Subcutaneous abdominal adipose tissue (tissue), 5 donors: ENCODE measurements at regions not wholly inside any gene's neighbourhood (a gene's known extent, or its start where the extent isn't known, plus 50 kb on each side); places are given as distances from the start of the nearest gene placed in this dataset.

Source experiments
- H3K27ac ChIP-seq: one replicate; pipeline ENCODE4 v1.7.0; 2013; ENCODE audit warnings: low read depth, mild to moderate bottlenecking, inconsistent platforms, low read length, moderate library complexity
- H3K27me3 ChIP-seq, 5 donors: one replicate each; pipeline ENCODE4 v1.7.0; 2013; ENCODE audit warnings: low read length in 5 of 5, inconsistent platforms in 1 of 5; ENCODE audit not compliant: control insufficient read depth in 5 of 5, insufficient read depth in 4 of 5
- H3K36me3 ChIP-seq, 5 donors: one replicate each; pipeline ENCODE4 v1.7.0; 2013; ENCODE audit warnings: low read length in 5 of 5; ENCODE audit not compliant: control insufficient read depth in 5 of 5, insufficient read depth in 5 of 5
- H3K4me1 ChIP-seq, 5 donors: one replicate each; pipeline ENCODE4 v1.7.0; 2013; ENCODE audit warnings: low read length in 5 of 5, mild to moderate bottlenecking in 3 of 5, moderate library complexity in 1 of 5; ENCODE audit not compliant: control insufficient read depth in 5 of 5, insufficient read depth in 5 of 5
- H3K4me3 ChIP-seq, 5 donors: one replicate each; pipeline ENCODE4 v1.7.0; 2013; ENCODE audit warnings: low read length in 5 of 5, low read depth in 1 of 5
- H3K9ac ChIP-seq, 5 donors: one replicate each; pipeline ENCODE4 v1.7.0; 2013; ENCODE audit warnings: low read length in 5 of 5, mild to moderate bottlenecking in 4 of 5, moderate library complexity in 3 of 5
- H3K9me3 ChIP-seq, 5 donors: one replicate each; pipeline ENCODE4 v1.7.0; 2013; ENCODE audit warnings: low read length in 5 of 5; ENCODE audit not compliant: control insufficient read depth in 5 of 5
- donor health status: healthy.
- donor health status: healthy.
- donor health status: healthy.
- donor health status: healthy.
- donor health status: healthy.

GRCh38 chr19:31126236-31126635, 223.0 kb downstream of the TSHZ3 start:
- Histone ChIP-seq H3K4me3 (no peak overlapping the region), H3K27me3 (no peaks in the 10 kb centered on the region)

GRCh38 chr19:31125071-31125470, 224.2 kb downstream of the TSHZ3 start:
- Histone ChIP-seq H3K27ac (no peak overlapping the region), H3K4me3 (no peak overlapping the region), H3K27me3 (no peaks in the 10 kb centered on the region), H3K9ac (no peak overlapping the region), H3K4me1 (no peaks in the 10 kb centered on the region), H3K36me3 (no peaks in the 10 kb centered on the region), H3K9me3 (no peaks in the 10 kb centered on the region)

More at GRCh38 chr19:31126236-31126635, 223.0 kb downstream of the TSHZ3 start:
- Histone ChIP-seq H3K9me3 (no peaks in the 10 kb centered on the region), H3K9ac (no peak overlapping the region), H3K36me3 (no peaks in the 10 kb centered on the region), H3K27ac (no peak overlapping the region), H3K4me1 (no peaks in the 10 kb centered on the region)

- H3K9me3 ChIP-seq: no peaks in the 10 kb centered on the region
- no peak overlapping the region for H3K9ac ChIP-seq
- no peaks in the 10 kb centered on the region for H3K27me3 ChIP-seq
- H3K27ac ChIP-seq: no peak overlapping the region
- no peaks in the 10 kb centered on the region for H3K36me3 ChIP-seq
- no peaks in the 10 kb centered on the region for H3K4me1 ChIP-seq
- H3K4me3 ChIP-seq: no peak overlapping the region
Measured at GRCh38 chr19:31121501-31121900, 227.7 kb downstream of the TSHZ3 start.

GRCh38 chr19:31120952-31121351, 228.3 kb downstream of the TSHZ3 start:
- no peaks in the 10 kb centered on the region for H3K27me3 ChIP-seq
- no peaks in the 10 kb centered on the region for H3K9me3 ChIP-seq
- no peak overlapping the region for H3K27ac ChIP-seq
- H3K9ac ChIP-seq: no peak overlapping the region
- no peaks in the 10 kb centered on the region for H3K4me1 ChIP-seq
- H3K36me3 ChIP-seq: no peaks in the 10 kb centered on the region
- H3K4me3 ChIP-seq: no peak overlapping the region

- Histone ChIP-seq H3K4me1 (no peaks in the 10 kb centered on the region), H3K9me3 (no peaks in the 10 kb centered on the region), H3K27me3 (no peaks in the 10 kb centered on the region), H3K4me3 (no peak overlapping the region), H3K9ac (no peak overlapping the region), H3K27ac (no peak overlapping the region), H3K36me3 (no peaks in the 10 kb centered on the region)
Measured at GRCh38 chr19:31119951-31120690, 229.1 kb downstream of the TSHZ3 start.

GRCh38 chr19:31118986-31119385, 230.2 kb downstream of the TSHZ3 start:
- Histone ChIP-seq H3K36me3 (no peaks in the 10 kb centered on the region), H3K4me1 (no peaks in the 10 kb centered on the region), H3K9ac (no peak overlapping the region), H3K4me3 (no peak overlapping the region), H3K27ac (no peak overlapping the region), H3K27me3 (no peaks in the 10 kb centered on the region), H3K9me3 (no peaks in the 10 kb centered on the region)

GRCh38 chr19:31118287-31118955, 230.8 kb downstream of the TSHZ3 start:
- H3K4me1 ChIP-seq: no peaks in the 10 kb centered on the region
- H3K4me3 ChIP-seq: no peak overlapping the region
- no peak overlapping the region for H3K9ac ChIP-seq
- H3K27me3 ChIP-seq: no peaks in the 10 kb centered on the region
- no peaks in the 10 kb centered on the region for H3K36me3 ChIP-seq
- no peak overlapping the region for H3K27ac ChIP-seq
- no peaks in the 10 kb centered on the region for H3K9me3 ChIP-seq

- no peak overlapping the region for H3K27ac ChIP-seq
- H3K27me3 ChIP-seq: peaks cover 0 to 13% (median 3%) of the 10 kb centered on the region in 5 donors
- H3K9ac ChIP-seq: no peak overlapping the region
- H3K4me1 ChIP-seq: no peaks in the 10 kb centered on the region
- H3K36me3 ChIP-seq: no peaks in the 10 kb centered on the region
- H3K4me3 ChIP-seq: no peak overlapping the region
- no peaks in the 10 kb centered on the region for H3K9me3 ChIP-seq
Measured at GRCh38 chr19:31114585-31114984, 234.7 kb downstream of the TSHZ3 start.

- peaks cover 0 to 22% (median 8%) of the 10 kb centered on the region in 5 donors for H3K27me3 ChIP-seq
- no peaks in the 10 kb centered on the region for H3K36me3 ChIP-seq
- no peaks in the 10 kb centered on the region for H3K9me3 ChIP-seq
- no peak overlapping the region for H3K9ac ChIP-seq
- no peak overlapping the region for H3K27ac ChIP-seq
- H3K4me1 ChIP-seq: no peaks in the 10 kb centered on the region
- H3K4me3 ChIP-seq: no peak overlapping the region
Measured at GRCh38 chr19:31113293-31113692, 235.9 kb downstream of the TSHZ3 start.

GRCh38 chr19:31112158-31112557, 237.1 kb downstream of the TSHZ3 start:
- no peaks in the 10 kb centered on the region for H3K9me3 ChIP-seq
- H3K9ac ChIP-seq: no peak overlapping the region
- H3K4me1 ChIP-seq: no peaks in the 10 kb centered on the region
- H3K36me3 ChIP-seq: no peaks in the 10 kb centered on the region
- H3K4me3 ChIP-seq: no peak overlapping the region
- H3K27ac ChIP-seq: no peak overlapping the region
- H3K27me3 ChIP-seq: peaks cover 0 to 22% (median 9%) of the 10 kb centered on the region in 5 donors
